ENCODE measurements at regions not wholly inside any gene's neighbourhood (a gene's known extent, or its start where the extent isn't known, plus 50 kb on each side); places are given as distances from the start of the nearest gene placed in this dataset.

DNA sequence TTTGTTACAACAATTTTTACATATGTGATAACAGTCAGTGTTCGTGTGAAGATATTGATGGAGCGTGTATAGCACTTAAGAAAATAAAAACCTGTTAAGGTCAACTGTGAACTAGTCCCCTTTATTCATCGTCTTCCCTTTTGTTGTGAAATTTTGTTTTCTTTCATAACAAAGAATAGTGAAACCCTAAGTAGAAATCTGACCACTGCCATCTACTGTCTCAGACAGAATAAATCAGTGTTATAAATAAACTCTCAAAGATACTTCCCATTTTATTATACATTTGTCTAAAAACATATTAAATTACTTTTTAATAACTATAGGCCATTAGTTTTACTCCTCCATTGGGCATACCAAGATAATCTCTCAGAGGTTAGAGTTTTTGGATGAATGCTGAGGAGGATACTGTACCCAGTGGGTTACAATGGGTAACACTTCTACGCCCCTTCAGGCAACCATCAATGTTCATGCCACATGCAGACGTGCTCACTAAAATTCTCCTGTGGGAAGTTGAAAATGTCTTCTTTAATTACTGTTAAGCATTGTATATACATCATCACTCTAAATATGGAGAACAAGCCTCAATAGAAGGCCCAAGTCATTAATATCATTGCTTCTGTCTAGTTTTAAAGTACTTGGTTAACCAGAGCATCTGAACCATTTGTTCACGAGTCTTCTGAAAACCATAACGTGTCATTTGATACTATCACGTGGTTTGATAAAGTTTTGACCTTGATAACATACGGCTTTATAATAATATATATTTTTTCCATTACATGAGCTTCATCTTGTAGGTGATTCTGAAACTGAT is 171.2 kb downstream of the TMA16 start:
- no peak overlapping the region for H3K4me3 ChIP-seq (ENCODE audit: low read length)
- DNase-seq (ENCODE audit: low read depth), result no peak
- TF ChIP-seq, protein P1, sequence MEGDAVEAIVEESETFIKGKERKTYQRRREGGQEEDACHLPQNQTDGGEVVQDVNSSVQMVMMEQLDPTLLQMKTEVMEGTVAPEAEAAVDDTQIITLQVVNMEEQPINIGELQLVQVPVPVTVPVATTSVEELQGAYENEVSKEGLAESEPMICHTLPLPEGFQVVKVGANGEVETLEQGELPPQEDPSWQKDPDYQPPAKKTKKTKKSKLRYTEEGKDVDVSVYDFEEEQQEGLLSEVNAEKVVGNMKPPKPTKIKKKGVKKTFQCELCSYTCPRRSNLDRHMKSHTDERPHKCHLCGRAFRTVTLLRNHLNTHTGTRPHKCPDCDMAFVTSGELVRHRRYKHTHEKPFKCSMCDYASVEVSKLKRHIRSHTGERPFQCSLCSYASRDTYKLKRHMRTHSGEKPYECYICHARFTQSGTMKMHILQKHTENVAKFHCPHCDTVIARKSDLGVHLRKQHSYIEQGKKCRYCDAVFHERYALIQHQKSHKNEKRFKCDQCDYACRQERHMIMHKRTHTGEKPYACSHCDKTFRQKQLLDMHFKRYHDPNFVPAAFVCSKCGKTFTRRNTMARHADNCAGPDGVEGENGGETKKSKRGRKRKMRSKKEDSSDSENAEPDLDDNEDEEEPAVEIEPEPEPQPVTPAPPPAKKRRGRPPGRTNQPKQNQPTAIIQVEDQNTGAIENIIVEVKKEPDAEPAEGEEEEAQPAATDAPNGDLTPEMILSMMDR (IDR thresholded peaks at IDR 0.05; ENCODE audit: insufficient read depth, low read depth, low read length, missing control alignments), result no peak

DNA sequence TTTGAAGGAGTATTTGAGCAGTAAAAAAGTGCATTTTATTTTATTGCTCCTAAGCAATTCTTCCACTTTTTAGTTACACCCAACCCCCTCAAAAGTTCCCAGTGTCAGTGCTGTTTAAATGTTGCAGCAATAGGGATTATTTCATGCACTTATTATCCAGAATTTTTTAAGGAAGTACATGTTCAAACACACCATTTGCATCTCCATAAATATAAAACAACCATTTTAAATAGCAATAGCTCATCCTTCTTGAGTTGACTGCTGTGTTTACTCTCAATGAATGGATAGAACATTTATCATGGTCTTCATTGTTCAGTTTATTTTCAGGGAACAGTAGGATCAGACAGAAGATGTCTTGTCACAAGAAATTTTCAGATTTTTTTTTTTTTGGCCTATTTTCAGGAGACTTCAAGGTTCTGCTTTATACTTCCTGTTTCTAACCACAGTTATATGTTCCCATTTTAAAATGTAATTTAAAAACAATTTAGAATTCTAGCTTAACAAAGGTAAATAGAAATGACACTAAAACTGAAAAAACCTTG is 171.9 kb downstream of the TMA16 start:
- TF ChIP-seq, protein P1 (IDR thresholded peaks at IDR 0.05; ENCODE audit: insufficient read depth, low read depth, low read length, missing control alignments), result no peak
- DNase-seq (ENCODE audit: low read depth), result no peak
- H3K4me3 ChIP-seq (ENCODE audit: low read length), result no peak overlapping the region

DNA sequence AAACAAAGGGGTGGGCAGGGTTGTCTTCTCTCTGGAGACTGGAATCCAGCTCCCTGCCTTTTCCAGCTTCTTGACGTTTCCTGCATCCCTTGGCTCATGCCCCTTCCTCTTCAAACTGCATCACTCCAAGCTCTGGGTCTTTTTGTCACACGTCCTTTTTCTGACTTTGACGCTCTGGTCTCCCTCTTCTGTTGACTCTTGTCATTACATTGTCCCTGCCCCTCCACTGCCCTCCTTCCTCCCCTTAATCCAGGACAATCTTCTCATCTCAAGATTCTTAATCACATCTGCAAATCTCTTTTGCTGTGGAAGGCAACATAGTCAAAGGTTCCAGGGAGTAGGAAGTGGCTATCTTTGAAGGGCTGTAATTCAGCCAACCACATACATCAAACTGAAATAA is 178.3 kb downstream of the TMA16 start:
- TF ChIP-seq, protein P1 (IDR thresholded peaks at IDR 0.05; ENCODE audit: insufficient read depth, low read depth, low read length, missing control alignments), result no peak
- H3K4me3 ChIP-seq (ENCODE audit: low read length), result no peak overlapping the region
- no peak for DNase-seq (ENCODE audit: low read depth)

DNA sequence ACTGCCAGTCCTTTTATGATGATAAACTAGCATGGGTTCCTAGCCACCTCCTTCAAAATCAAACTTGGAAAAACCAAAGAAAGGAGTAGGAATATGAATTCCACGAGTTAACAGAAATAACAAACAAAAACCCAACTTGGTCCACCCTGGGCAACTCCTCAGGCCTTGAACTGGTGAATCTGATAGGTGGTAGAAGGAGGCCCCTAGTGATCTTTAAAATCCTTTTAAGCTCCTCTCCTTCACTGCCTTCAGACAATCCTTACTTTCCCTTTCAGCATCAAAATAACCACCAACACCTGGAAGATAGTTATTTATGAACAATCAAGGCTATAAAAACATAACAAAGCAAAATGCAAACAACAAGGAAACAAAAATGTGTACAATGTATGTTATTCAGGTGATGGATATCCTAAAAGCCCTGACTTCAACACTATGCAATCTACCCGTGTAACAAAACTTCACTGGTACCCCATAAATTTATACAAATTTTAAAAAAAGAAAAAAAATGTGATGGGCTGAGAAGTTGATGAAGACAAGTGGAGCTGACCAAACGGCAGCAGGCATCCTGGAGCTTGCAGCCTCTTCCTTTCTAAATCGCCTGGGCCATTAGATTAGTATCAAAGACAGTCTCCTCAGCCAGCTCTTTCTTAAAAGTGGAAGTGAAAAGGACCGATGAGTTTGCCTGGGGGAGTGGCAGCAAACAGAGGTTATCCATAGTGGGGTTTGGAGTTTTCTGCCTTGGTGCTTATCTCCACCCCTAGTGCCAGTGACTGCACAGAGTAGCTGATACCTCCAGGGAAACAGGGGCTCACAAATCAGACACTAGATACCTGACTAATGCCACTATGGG is 179.6 kb downstream of the TMA16 start:
- TF ChIP-seq, protein P1 (IDR thresholded peaks at IDR 0.05; ENCODE audit: insufficient read depth, low read depth, low read length, missing control alignments), result no peak
- no peak overlapping the region for H3K4me3 ChIP-seq (ENCODE audit: low read length)
- no peak for DNase-seq (ENCODE audit: low read depth)

DNA sequence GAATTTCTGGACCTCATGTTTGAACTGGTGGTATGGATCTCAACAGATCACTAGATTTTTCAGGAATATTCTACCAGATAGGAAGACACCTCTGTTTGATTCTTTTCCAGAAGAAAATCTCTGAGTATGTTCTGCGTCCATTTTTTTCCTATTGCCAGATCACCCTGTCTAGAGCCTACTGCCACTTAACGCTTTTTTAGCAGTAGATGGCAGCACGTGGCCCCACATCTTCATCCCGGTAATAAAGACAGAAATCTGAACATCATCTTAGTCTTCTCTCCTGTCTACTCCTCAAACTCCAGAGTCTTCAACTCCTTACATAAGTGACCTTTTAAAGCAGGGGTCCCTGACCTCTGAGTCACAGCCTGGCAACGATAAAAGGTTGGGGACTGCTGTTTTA is 184.7 kb downstream of the TMA16 start:
- no peak overlapping the region for H3K4me3 ChIP-seq (ENCODE audit: low read length)
- TF ChIP-seq, protein P1 (IDR thresholded peaks at IDR 0.05; ENCODE audit: insufficient read depth, low read depth, low read length, missing control alignments), result peak; percentile 51
- DNase-seq (ENCODE audit: low read depth), result peak; percentile 48

DNA sequence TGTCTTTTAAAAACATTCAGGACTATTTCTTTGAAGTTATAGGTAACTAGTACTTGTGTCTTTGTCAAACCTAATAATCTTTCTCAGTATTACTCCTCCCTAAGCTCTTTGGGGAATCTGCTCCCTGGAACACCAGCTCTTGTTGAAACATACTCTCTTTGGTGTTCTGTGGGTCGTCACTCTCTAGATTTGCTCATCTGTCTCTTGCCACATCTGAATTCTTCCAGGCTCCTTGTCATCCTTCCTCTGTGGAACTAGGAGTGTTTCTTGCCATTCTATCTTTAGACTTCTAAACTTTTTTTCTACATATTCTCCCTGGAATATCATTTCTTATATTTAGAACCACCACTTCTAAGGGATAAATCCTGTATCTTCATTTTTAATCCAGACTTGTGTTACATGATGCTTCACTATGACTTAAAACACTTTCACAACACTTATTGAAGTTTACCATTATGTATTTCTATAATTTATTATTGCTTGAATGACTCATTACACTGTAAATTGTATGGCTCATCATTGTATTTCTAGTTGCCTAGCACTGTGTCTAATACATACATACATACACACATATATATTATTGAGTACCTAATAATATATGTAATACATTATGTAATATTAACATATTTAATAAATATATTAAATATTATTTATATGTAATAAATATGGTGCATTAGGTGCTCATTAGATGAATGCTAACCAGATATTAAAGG is 186.1 kb downstream of the TMA16 start:
- DNase-seq (ENCODE audit: low read depth), result no peak
- TF ChIP-seq, protein P1 (IDR thresholded peaks at IDR 0.05; ENCODE audit: insufficient read depth, low read depth, low read length, missing control alignments), result no peak
- H3K4me3 ChIP-seq (ENCODE audit: low read length), result no peak overlapping the region
